Karpas-422 (cell line): ENCODE measurements at regions not wholly inside any gene's neighbourhood (a gene's known extent, or its start where the extent isn't known, plus 50 kb on each side); places are given as distances from the start of the nearest gene placed in this dataset.
"Not testable (repeated sequence)": the region's sequence is repeated elsewhere in the genome, so short reads cannot be mapped to it uniquely, and the experiment has no call there.

Source experiments
- DNase-seq: peaks from one replicate; pipeline ENCODE4 v3.0.0-alpha.2; 2015
- H2AFZ ChIP-seq: fragments of 200-600 bp; sonication (generic); 2 replicates; pipeline ENCODE4 v1.6.1; 2014; ENCODE audit warnings: antibody characterized with exemption, low read length, mixed read lengths
- H3K27ac ChIP-seq: fragments of 200-600 bp; sonication (generic); 2 replicates; pipeline ENCODE4 v1.5.1; 2014; ENCODE audit warnings: mild to moderate bottlenecking, low read length, moderate library complexity
- H3K27me3 ChIP-seq: fragments of 200-600 bp; sonication (generic); 2 replicates; pipeline ENCODE4 v1.6.1; 2014; ENCODE audit warnings: low read length, mixed read lengths
- H3K36me3 ChIP-seq: fragments of 200-600 bp; sonication (generic); 2 replicates; pipeline ENCODE4 v1.6.1; 2014; ENCODE audit warnings: low read length, mixed read lengths; ENCODE audit not compliant: insufficient read depth
- H3K4me1 ChIP-seq: fragments of 200-600 bp; sonication (generic); 2 replicates; pipeline ENCODE4 v1.6.1; 2014; ENCODE audit warnings: mild to moderate bottlenecking, low read length, mixed read lengths
- H3K4me2 ChIP-seq: fragments of 200-600 bp; sonication (generic); 2 replicates; pipeline ENCODE4 v1.6.1; 2014; ENCODE audit warnings: low read length, low read depth, mild to moderate bottlenecking; ENCODE audit not compliant: poor library complexity, severe bottlenecking
- H3K4me3 ChIP-seq: fragments of 200-600 bp; sonication (generic); 2 replicates; pipeline ENCODE4 v1.5.1; 2014; ENCODE audit warnings: mild to moderate bottlenecking, antibody characterized with exemption, low read length, mixed read lengths
- H3K79me2 ChIP-seq: fragments of 200-600 bp; sonication (generic); 2 replicates; pipeline ENCODE4 v1.6.1; 2014; ENCODE audit warnings: mild to moderate bottlenecking, low read length, mixed read lengths
- H3K9ac ChIP-seq: fragments of 200-600 bp; sonication (generic); 2 replicates; pipeline ENCODE4 v1.6.0; 2014; ENCODE audit warnings: low read length
- H3K9me2 ChIP-seq: fragments of 200-600 bp; sonication (generic), shearing (Covaris generic); replicated peaks from 2 replicates; pipeline ENCODE4 v1.6.0; 2014; ENCODE audit warnings: mild to moderate bottlenecking, low read length, moderate library complexity; ENCODE audit not compliant: insufficient read depth
- H3K9me3 ChIP-seq: fragments of 300-700, 200-600 bp; sonication (generic); 2 replicates; pipeline ENCODE4 v1.6.1; 2014; ENCODE audit warnings: low read length, mixed read lengths
- H4K20me1 ChIP-seq: fragments of 200-600 bp; sonication (generic); 2 replicates; pipeline ENCODE4 v1.6.1; 2014; ENCODE audit warnings: mild to moderate bottlenecking, antibody characterized with exemption, low read length, low read depth; ENCODE audit not compliant: insufficient read depth

DNA sequence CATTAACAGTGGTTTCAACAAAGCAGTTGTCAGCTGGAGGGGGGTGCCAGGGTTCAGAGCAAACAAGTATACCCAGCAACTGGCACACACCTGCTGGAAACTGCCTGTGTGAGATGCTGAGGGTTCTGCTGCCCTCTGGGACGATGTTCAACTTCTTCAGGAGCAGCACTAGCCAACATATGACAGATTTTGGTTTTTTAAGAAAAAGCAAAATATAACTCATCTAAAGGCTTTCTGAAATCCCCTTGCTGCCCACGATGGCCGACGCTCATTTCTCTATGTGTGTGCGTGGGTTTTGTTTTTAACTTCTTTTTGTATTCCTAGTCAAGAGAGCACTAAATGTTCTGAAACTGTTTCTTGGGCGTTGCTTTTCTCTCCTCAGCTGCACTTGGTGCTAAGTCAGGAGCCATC, 79.9 kb downstream of the MRPL57 start:
- no peak overlapping the region for H3K4me2 ChIP-seq
- H3K9me3 ChIP-seq: no peaks in the 10 kb centered on the region
- no peaks in the 10 kb centered on the region for H3K4me1 ChIP-seq
- no peaks in the 10 kb centered on the region for H4K20me1 ChIP-seq
- no peak overlapping the region for H2AFZ ChIP-seq
- no peak overlapping the region for H3K27ac ChIP-seq
- DNase-seq: peak; percentile 5
- no peaks in the 10 kb centered on the region for H3K9me2 ChIP-seq
- no peak overlapping the region for H3K4me3 ChIP-seq
- no peak overlapping the region for H3K9ac ChIP-seq
- H3K79me2 ChIP-seq: no peaks in the 10 kb centered on the region
- H3K36me3 ChIP-seq: no peaks in the 10 kb centered on the region
- H3K27me3 ChIP-seq: no peaks in the 10 kb centered on the region

- Histone ChIP-seq H3K9ac (no peak overlapping the region), H3K27ac (no peak overlapping the region), H3K36me3 (no peaks in the 10 kb centered on the region), H3K27me3 (no peaks in the 10 kb centered on the region), H3K9me3 (no peaks in the 10 kb centered on the region), H3K79me2 (no peaks in the 10 kb centered on the region), H3K4me3 (no peak overlapping the region), H3K4me2 (no peak overlapping the region), H3K4me1 (no peaks in the 10 kb centered on the region), H4K20me1 (no peaks in the 10 kb centered on the region), H3K9me2 (no peaks in the 10 kb centered on the region), H2AFZ (no peak overlapping the region)
- no peak for DNase-seq
Observed at GRCh38 chr13:21256891-21257290, 80.4 kb downstream of the MRPL57 start.

DNA sequence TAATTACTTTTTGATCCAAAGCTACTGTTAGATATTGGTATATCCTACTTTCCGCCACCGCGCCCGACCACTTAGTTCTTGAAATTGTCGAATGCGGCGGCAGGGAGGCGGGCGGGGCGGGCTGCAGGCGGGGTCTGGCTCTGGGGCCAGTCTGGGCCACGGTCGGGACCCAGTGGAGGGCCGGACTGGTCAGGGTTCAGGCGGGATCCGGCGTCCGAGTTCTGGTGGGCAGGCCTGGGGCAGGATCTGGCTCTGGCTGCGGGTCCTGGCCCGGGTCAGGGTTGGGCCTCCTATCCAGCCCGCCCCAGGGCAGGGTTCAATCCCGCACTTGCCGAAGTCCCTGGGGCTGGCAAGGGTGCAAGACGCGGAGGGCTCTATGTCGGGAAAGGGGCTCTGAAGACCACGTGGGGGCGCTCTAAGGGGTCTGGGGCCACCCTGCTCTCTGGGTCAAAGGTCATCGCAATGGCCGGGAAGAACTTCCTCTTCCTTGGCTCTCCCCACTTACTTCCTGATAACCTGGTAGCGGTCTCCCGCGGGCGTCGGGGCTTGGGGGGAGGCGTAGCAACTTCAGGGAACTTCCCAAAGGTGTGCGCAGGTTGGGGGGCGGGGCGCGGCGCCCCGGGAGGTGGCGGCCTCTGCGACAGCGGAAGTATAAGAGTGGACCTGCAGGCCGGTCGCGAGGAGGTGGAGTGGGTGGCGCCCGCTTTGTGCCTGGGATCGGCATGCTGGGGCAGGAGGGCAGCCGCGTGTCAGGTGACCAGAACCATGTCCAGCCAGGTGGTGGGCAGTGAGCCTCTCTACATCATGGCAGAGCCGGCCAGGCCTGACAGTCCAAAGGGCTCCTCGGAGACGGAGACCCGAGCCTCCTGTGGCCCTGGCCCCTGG, 83.4 kb downstream of the MRPL57 start:
- H4K20me1 ChIP-seq: no peaks in the 10 kb centered on the region
- H3K9me3 ChIP-seq: no peaks in the 10 kb centered on the region
- H3K27me3 ChIP-seq: no peaks in the 10 kb centered on the region
- H3K4me2 ChIP-seq: no peak overlapping the region
- H2AFZ ChIP-seq: no peak overlapping the region
- H3K36me3 ChIP-seq: no peaks in the 10 kb centered on the region
- no peak for DNase-seq
- no peak overlapping the region for H3K9ac ChIP-seq
- no peaks in the 10 kb centered on the region for H3K79me2 ChIP-seq
- H3K4me1 ChIP-seq: no peaks in the 10 kb centered on the region
- no peak overlapping the region for H3K27ac ChIP-seq
- H3K4me3 ChIP-seq: no peak overlapping the region
- no peaks in the 10 kb centered on the region for H3K9me2 ChIP-seq

GRCh38 chr13:21260561-21261290, 84.3 kb downstream of the MRPL57 start:
- H3K27me3 ChIP-seq, H3K4me1 ChIP-seq, H3K9me3 ChIP-seq, DNase-seq, H3K9ac ChIP-seq, H3K36me3 ChIP-seq, H3K4me2 ChIP-seq, H3K4me3 ChIP-seq, H4K20me1 ChIP-seq, H3K79me2 ChIP-seq, H3K27ac ChIP-seq, H3K9me2 ChIP-seq, H2AFZ ChIP-seq: not testable (repeated sequence)

- not testable (repeated sequence) for H4K20me1 ChIP-seq, H3K4me3 ChIP-seq, H3K9ac ChIP-seq, H3K9me2 ChIP-seq, H3K27ac ChIP-seq, H3K36me3 ChIP-seq, DNase-seq, H2AFZ ChIP-seq, H3K79me2 ChIP-seq, H3K9me3 ChIP-seq, H3K4me1 ChIP-seq, H3K4me2 ChIP-seq, H3K27me3 ChIP-seq
Observed at GRCh38 chr13:21261487-21262216, 85.2 kb downstream of the MRPL57 start.

- not testable (repeated sequence) for H2AFZ ChIP-seq, H4K20me1 ChIP-seq, H3K4me3 ChIP-seq, DNase-seq, H3K4me2 ChIP-seq, H3K36me3 ChIP-seq, H3K9me3 ChIP-seq, H3K27me3 ChIP-seq, H3K4me1 ChIP-seq, H3K9ac ChIP-seq, H3K79me2 ChIP-seq, H3K9me2 ChIP-seq, H3K27ac ChIP-seq
Observed at GRCh38 chr13:21263909-21264308, 87.5 kb downstream of the MRPL57 start.

DNA sequence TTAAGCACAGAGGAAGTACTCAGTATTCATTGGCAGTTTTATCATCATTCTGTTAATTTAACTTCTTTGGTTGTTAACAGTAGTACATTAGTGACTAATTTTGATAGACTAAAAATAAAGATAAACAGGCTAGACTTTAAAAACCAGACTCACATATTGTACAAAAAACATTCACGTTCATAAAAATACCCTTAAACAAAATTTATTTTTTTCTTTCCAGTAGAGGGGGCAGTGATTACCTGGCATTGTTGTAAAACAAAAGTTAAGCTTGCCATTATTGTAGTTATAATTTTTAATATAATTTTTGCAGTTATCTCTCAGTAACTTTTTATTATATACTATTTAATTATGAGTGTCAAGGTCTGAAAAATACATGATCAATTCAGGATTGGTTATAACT, 92.0 kb downstream of the MRPL57 start:
- not testable (repeated sequence) for H3K9me2 ChIP-seq, DNase-seq, H3K27me3 ChIP-seq, H3K9me3 ChIP-seq, H3K4me2 ChIP-seq, H3K4me1 ChIP-seq, H3K4me3 ChIP-seq, H4K20me1 ChIP-seq, H3K79me2 ChIP-seq, H3K9ac ChIP-seq, H3K36me3 ChIP-seq, H3K27ac ChIP-seq, H2AFZ ChIP-seq

DNA sequence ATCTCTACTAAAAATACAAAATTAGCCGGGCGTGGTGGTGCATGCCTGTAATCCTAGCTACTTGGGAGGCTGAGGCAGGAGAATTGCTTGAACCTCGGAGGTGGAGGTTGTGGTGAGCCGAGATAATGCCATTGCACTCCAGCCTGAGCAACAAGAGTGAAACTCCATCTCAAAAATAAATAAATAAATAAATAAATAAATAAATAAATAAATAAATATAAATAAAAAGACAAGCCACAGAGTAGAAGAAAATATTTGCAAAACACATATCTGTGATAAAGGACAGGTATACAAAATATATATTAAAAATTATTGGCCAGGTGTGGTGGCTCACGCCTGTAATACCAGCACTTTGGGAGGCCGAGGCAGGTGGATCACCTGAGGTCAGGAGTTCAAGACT, 96.0 kb downstream of the MRPL57 start:
- not testable (repeated sequence) for H3K9ac ChIP-seq, H3K4me3 ChIP-seq, H2AFZ ChIP-seq, DNase-seq, H3K27ac ChIP-seq, H3K36me3 ChIP-seq, H3K4me2 ChIP-seq, H3K27me3 ChIP-seq, H4K20me1 ChIP-seq, H3K9me2 ChIP-seq, H3K79me2 ChIP-seq, H3K9me3 ChIP-seq, H3K4me1 ChIP-seq
